ENCODE measurements at regions not wholly inside any gene's neighbourhood (a gene's known extent, or its start where the extent isn't known, plus 50 kb on each side); places are given as distances from the start of the nearest gene placed in this dataset.

GRCh38 chr13:106987427-106987785, 419.5 kb upstream of the ARGLU1 start:
- DNase-seq = no peak

DNA sequence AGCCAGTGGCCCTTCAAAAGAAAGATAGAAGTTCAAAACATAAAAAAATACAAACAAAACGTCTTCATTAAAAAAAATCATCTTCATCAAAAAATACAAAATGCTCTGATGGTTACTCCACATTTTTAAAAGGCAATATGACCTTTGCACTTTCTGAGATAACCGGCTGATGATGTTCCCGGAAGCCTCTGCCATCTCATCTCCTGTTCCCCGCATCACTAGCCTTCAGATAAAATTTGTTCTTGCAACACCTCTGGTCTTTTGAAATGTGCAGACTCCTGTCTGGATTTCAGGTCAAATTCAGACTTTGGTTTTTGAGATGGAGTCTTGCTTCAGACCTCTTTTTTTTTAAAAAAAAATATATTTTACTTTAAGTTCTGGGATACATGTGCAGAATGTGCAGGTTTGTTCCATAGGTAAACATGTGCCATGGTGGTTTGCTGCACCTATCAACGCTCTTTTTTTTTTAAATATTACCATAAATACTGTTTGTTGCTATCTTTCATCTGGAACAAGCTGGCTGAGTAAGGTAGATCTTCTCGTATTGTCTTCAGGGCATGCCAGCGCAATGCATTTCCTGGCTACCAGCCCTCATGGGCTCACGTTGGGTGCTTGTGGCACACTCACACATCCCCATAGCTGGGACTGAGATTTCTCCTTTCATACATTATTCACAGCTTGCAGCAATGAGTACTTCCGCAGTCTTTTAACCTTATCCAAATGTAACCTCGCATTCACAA, 418.9 kb upstream of the ARGLU1 start:
- no peak for DNase-seq

DNA sequence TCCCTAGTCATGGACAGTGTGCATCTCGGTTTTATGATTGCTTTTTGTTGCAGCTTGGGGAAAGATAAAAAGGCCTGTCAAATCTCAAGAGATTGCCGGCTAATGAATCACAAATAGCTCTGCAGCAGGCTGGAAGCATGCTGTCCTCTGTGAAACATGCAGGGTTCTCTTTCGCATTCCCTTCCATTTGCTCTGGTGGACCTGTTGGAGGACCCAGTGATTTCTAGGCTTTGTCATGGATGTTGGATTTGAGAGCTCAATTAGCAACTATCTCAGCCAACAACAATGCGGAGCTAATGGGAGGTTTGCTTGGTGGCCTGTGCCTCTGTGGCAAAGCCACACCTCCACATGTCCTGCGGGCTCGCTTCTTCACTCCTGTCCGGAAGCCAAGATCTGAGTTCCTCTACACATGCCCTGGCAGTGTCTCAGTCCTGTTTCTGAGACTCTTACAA, 418.1 kb upstream of the ARGLU1 start:
- DNase-seq = no peak

DNA sequence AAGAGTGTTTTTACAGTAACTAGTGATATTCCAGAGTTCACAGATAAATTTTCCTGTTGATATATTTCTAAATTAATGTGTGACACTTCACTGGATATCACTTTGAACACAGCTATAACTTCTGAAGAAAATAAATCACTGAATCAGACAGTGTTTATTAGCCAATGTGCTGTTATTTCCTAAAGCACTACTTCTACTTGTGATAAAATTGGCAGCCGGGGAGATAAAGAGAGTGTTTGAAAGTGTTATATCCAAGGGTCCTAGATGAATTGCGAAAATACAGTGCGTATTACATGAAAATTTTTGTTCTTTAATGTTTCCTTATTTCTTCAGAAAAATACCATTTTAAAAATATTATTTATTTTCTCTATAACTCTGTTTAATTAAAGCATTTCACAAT, 417.5 kb upstream of the ARGLU1 start:
- no peak for DNase-seq

GRCh38 chr13:106981051-106981450, 413.1 kb upstream of the ARGLU1 start:
- no peak for DNase-seq

GRCh38 chr13:106967391-106967790, 399.5 kb upstream of the ARGLU1 start:
- DNase-seq = no peak

DNA sequence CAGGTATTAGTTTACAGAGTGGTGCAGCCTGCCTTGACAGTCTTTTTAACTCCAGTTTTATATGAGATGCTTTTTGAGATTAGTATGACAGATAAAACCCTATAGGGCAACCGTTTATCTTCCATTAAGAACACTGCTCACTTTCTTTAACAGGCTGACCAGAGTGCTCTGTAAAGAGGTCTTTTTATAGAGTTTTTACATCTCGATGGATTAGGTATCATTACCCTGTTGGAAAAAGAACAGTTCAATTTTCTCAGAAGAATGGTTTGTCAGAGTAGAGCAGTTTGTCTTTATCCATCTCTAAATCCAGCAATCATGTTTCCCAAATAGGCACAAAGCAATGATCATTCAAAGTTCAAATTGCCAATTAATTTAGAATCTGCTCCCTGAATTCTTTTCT, 395.2 kb upstream of the ARGLU1 start:
- no peak for DNase-seq

DNA sequence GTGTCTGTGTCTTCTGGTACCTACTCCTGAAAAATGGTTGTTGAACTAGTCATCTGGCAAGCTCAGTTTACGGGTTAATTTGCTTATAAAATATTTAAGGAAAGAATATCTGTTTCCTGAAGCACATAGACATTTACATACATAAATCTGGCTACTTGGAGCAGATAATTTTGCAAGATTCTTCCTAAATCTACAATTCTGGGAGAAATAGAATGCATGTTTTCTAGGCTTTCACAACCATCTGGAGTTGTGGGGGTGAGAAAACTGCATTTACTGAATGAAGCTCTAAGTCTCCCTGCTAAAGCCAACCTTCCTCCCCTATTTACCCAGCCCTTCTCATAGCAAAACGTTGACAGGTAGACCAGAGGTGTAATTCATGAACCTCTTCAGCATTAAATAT, 393.7 kb upstream of the ARGLU1 start:
- DNase-seq = no peak

- DNase-seq = no peak
These were observed 393.3 kb upstream of the ARGLU1 start for GRCh38 chr13:106961216-106961615.

DNA sequence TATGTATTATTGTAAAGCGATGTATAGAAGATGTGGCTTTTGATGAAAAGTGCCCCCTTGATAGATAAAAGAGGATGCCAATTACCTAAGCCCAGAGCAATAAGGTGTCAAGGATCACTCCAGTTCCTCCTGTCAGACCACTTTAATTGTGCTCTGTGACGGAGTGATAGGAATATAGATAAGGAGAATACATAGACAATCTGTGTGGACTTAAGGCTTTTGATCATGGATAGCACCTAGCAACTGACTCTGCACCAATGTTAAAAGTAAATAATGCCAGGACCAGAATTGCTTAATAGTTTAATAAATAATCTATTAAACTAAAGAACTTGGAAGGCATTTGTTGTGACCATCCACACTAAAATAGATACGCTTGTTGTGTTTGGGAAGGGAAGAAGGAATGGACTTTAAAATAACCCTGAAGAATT, 390.7 kb upstream of the ARGLU1 start:
- DNase-seq = no peak

- no peak for DNase-seq
These were observed 374.6 kb upstream of the ARGLU1 start for GRCh38 chr13:106942563-106942962.

DNA sequence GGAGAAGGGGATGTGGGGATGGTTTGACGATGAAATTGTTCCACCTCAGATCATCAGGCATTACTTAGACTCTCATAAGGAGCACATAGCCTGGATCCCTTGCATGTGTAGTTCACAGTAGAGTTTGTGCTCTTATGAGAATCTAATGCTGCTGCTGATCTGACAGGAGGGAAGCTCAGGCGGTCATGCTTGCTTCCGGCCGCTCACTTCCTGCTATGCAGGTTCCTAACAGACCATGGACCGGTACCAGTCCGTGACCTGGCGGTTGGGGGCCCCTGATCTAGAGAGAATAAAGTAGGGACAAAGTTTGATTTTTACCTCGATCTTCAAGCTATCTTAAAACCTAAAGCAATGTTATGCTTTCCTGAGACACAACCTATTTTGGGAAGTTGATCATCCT, 373.8 kb upstream of the ARGLU1 start:
- DNase-seq = no peak

- no peak for DNase-seq
These were observed 359.5 kb upstream of the ARGLU1 start for GRCh38 chr13:106927421-106927820.

DNA sequence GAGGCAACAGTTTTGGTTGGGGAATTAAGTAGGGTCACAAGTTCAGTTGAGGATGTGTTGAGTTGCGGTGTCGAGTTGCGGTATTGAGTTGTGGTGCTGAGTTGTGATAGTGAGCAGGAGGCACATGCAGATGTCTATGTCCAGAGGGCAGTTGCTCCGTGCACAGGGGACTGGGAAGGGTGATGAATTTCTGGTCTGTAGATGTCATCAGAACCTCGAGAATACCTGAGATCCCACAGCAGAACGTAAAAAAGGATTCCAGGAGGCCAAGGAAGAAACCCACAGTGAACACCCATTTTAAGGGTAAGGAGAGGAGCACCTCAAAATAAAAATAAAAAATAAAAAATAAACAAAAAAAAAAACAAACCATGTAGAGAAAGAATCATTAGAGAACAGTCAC, 354.4 kb upstream of the ARGLU1 start:
- no peak for DNase-seq

- no peak for DNase-seq
These were observed 351.7 kb upstream of the ARGLU1 start for GRCh38 chr13:106919638-106920037.

DNA sequence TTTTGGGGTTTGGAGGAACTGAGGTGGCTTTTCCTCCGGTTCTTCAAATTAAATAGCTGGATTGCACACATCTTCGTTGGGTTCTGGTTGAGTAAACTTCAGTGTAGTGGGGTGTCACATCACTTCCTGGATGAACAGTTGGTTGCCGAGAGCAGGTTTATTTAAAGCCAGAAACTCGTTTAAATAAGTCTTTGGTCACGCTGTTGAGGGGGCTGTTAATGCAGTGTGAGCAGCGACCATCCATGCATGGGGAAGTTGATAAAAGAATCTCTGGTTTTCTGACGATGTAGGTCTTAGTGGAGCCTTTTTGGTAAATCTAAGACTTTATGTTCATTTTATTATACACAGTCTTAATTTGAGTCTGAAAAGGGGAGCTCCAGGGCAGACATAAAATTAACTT, 351.2 kb upstream of the ARGLU1 start:
- DNase-seq = no peak

GRCh38 chr13:106918557-106918860, 350.6 kb upstream of the ARGLU1 start:
- no peak for DNase-seq

DNA sequence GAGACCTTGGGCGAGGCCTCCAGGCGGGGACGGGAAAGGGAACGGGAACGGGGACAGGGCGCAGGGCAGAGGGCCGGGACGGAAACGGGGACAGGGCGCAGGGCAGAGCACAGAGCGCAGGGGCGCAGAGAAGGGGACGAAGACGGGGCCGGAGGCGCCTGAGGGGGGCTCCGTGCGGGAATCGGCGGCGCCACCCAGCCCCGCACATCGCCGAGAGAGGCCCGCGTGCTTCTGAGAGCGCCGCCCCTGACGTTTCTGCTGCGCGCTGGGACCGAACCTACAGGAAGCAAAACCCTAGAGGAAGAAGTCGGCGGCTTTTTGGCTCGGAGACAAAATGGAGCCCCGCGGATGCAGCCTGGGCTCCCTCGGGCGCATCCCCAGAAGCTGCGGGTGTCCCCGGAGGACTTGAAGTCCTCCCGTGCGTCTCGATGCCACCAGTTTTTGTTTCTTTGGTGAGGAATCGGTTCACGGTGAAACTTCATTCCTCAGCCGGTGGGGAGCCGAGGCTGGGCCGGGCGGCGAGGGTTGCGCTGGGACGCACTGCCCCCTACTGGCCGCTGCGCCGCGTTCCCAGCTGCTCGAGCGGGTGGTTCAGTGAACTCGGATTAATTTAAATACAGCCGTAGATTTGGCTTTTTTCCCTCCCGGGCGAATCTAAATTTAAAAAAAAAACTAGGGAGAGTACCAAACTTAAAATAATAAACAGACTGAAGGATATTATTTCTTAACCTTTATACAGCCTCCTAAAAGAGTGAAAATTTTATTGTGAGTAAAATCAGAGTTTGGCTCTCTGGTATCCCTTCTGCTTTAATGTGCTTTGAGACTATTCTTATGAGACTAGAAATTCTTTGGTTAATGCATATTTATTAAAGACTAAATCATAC, 350.0 kb upstream of the ARGLU1 start:
- DNase-seq = peak; percentile 30

DNA sequence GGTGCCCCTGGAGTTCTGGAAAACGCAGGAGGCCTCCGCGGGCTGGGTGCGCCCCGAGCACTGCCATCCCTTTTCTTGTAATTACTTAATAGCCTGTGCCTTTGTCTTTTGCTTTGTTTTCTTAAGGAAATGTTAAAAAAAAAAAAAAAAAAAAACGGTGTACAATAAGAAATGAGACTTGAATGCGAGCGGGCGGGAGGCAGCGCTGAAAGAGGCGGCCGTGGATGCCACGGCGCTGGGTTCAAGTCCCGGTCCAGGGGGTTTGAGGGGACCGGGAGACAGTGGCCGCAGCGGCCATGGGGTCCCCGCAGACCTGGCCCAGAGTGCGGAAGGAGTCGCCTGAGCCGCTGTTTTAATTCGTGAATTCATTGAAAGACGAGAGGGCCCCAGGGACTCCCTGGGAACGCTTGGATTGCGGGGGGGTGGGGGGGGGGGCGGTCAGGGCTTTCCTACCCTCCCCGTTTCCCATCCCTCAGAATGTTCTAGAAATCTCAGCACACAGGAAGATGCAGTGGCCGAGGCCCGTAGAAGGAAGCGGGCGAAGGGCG, 349.2 kb upstream of the ARGLU1 start:
- no peak for DNase-seq

GRCh38 chr13:106916329-106916976, 348.5 kb upstream of the ARGLU1 start:
- no peak for DNase-seq

- DNase-seq = no peak
These were observed 347.2 kb upstream of the ARGLU1 start for GRCh38 chr13:106915146-106915545.

DNA sequence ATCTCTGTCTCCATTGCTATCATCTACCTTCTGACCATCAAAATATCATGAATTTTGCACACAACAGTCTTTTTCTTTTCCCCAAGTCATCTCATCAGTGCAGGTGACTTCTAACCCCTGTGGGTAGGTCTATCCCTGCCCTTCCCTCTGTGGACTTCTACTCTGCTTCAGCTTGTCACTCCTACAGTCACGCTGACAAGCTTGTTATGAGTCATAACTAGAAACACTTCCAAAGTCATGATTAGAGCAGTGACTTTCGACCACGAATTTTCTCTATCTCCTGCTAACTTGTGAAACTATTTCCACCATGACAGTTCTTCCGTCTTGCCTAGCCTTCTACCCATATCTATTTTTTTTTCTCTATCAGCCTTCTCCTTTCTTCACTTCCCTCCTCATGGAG, 343.7 kb upstream of the ARGLU1 start:
- DNase-seq = no peak

DNA sequence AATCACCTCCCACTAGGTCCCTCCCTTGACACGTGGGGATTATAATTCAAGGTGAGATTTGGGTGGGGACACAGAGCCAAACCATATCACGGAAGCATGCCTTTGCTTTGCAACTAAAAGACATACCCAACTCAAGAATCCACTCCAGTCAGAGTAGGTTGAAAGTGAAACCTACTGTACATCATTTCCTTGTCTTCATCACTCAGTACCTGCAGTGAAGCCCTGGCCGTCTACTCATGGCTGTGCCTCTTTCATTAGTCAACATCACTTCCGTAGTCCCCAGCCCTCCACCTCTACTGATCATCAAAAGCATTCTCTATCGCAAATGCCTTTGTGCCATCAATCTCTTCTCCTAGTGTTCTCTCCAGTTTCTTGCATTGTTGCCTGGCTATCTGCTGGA, 343.1 kb upstream of the ARGLU1 start:
- DNase-seq = no peak
